Common myeloid progenitor, CD34-positive (primary cell): ENCODE measurements at regions not wholly inside any gene's neighbourhood (a gene's known extent, or its start where the extent isn't known, plus 50 kb on each side); places are given as distances from the start of the nearest gene placed in this dataset.

Source experiments
- CTCF ChIA-PET: fragments of 350-600 bp; sonication (Branson Sonifier 250); formaldehyde crosslinking; loops from one replicate; lab custom pipeline; 2021; ENCODE audit warnings: antibody characterized with exemption; lab: Charles Lee
- POLR2A ChIA-PET: fragments of 350-600 bp; sonication (Branson Sonifier 250); formaldehyde crosslinking; loops from one replicate; lab custom pipeline; 2021; ENCODE audit warnings: antibody characterized with exemption; lab: Charles Lee
- DNase-seq, 3 donors: peaks; one replicate each; pipeline versions ENCODE4 v3.0.0 to v3.0.0-alpha.2; 2013
- H3K27ac ChIP-seq, 2 experiments: 1 replicate in 1 of 2; 2 replicates in 1 of 2; pipeline ENCODE4 v1.7.0; 2013; ENCODE audit warnings: inconsistent platforms in 2 of 2, low read length in 2 of 2, mild to moderate bottlenecking in 2 of 2, low read depth in 1 of 2, moderate library complexity in 1 of 2; ENCODE audit not compliant: severe bottlenecking in 2 of 2, insufficient read depth in 1 of 2, poor library complexity in 1 of 2
- H3K27me3 ChIP-seq, 5 experiments: replicated peaks in 2 of 5; 1 replicate in 3 of 5; 2 replicates in 2 of 5; pipeline versions ENCODE4 v1.6.1 to v1.7.0; 2013; ENCODE audit warnings: low read length in 4 of 5, mild to moderate bottlenecking in 2 of 5, moderate library complexity in 2 of 5, inconsistent platforms in 1 of 5; ENCODE audit not compliant: insufficient read depth in 5 of 5, control insufficient read depth in 4 of 5
- H3K36me3 ChIP-seq, 4 experiments: 1 replicate in 2 of 4; 2 replicates in 2 of 4; pipeline versions ENCODE4 v1.6.1 to v1.7.0; 2013; ENCODE audit warnings: low read length in 3 of 4, control low read depth in 1 of 4, mild to moderate bottlenecking in 1 of 4; ENCODE audit not compliant: control insufficient read depth in 4 of 4, insufficient read depth in 4 of 4
- H3K4me1 ChIP-seq, 4 experiments: 1 replicate in 3 of 4; 2 replicates in 1 of 4; pipeline versions ENCODE4 v1.6.1 to v1.7.1; 2013; ENCODE audit warnings: low read length in 3 of 4, mild to moderate bottlenecking in 3 of 4, control low read depth in 1 of 4, inconsistent platforms in 1 of 4, moderate library complexity in 1 of 4; ENCODE audit not compliant: control insufficient read depth in 4 of 4, insufficient read depth in 4 of 4; ENCODE audit errors: control extremely low read depth in 1 of 4
- H3K4me3 ChIP-seq, 7 experiments: 1 replicate in 4 of 7; 2 replicates in 3 of 7; pipeline versions ENCODE4 v1.5.1 to v1.7.0; 2013; ENCODE audit warnings: mild to moderate bottlenecking in 7 of 7, low read length in 6 of 7, moderate library complexity in 6 of 7, inconsistent platforms in 2 of 7, low read depth in 2 of 7, control low read depth in 1 of 7; ENCODE audit not compliant: insufficient read depth in 4 of 7, control insufficient read depth in 1 of 7; ENCODE audit errors: extremely low read depth in 1 of 7
- H3K9me3 ChIP-seq, 5 experiments: 1 replicate in 4 of 5; 2 replicates in 1 of 5; pipeline versions ENCODE4 v1.6.1 to v1.7.1; 2013; ENCODE audit warnings: low read length in 4 of 5, mild to moderate bottlenecking in 2 of 5, inconsistent platforms in 1 of 5, low read depth in 1 of 5, moderate library complexity in 1 of 5; ENCODE audit not compliant: control insufficient read depth in 4 of 5, insufficient read depth in 2 of 5; ENCODE audit errors: control extremely low read depth in 1 of 5
- WGBS: methylation state at CpG from one replicate; pipeline ENCODE4 v1.1.5; 2013; ENCODE audit not compliant: insufficient coverage; 5-methylcytosine and 5-hydroxymethylcytosine counted together

GRCh38 chr13:38590230-38590629 lies 96.6 kb upstream of the FREM2 start:
- DNase-seq, result no peak
- Histone ChIP-seq H3K4me3 (no peak overlapping the region), H3K36me3 (no peaks in the 10 kb centered on the region), H3K9me3 (no peaks in the 10 kb centered on the region), H3K27me3 (no peaks in the 10 kb centered on the region), H3K27ac (no peak overlapping the region), H3K4me1 (no peaks in the 10 kb centered on the region)
- ChIA-PET CTCF (interaction anchor here (1.4 to 1.5 kb wide), 2 partner anchors 8 to 25 kb away, joined by 3 to 4 read pairs; no protein-coding TSS in a partner anchor), POLR2A (no interaction called here)
- WGBS, result no CpG with 5 or more reads among the region's 2 CpGs

GRCh38 chr13:38590796-38591507 lies 95.9 kb upstream of the FREM2 start:
- Histone ChIP-seq H3K36me3 (no peaks in the 10 kb centered on the region), H3K27me3 (no peaks in the 10 kb centered on the region), H3K4me1 (no peaks in the 10 kb centered on the region), H3K9me3 (no peaks in the 10 kb centered on the region), H3K27ac (no peak overlapping the region), H3K4me3 (no peak overlapping the region)
- WGBS, result 88% methylated on average over 1 of the region's 6 CpGs
- no peak for DNase-seq
- ChIA-PET CTCF (interaction anchor here (1.4 to 1.5 kb wide), 2 partner anchors 9 to 26 kb away, joined by 3 to 4 read pairs; no protein-coding TSS in a partner anchor), POLR2A (no interaction called here)

- WGBS, result 83% methylated on average over 3 of the region's 6 CpGs
- Histone ChIP-seq H3K4me3 (no peak overlapping the region), H3K36me3 (no peaks in the 10 kb centered on the region), H3K27ac (no peak overlapping the region), H3K4me1 (no peaks in the 10 kb centered on the region), H3K9me3 (no peaks in the 10 kb centered on the region), H3K27me3 (peaks cover 0 to 8% (median 0%) of the 10 kb centered on the region in 5 experiments)
- ChIA-PET CTCF (no interaction called here), POLR2A (no interaction called here)
- DNase-seq, result no peak
Measured at GRCh38 chr13:38602266-38602665, 84.6 kb upstream of the FREM2 start.

GRCh38 chr13:38606699-38607535 lies 80.0 kb upstream of the FREM2 start:
- H3K27me3 ChIP-seq, result peaks cover 0 to 1% (median 0%) of the 10 kb centered on the region in 5 experiments
- ChIA-PET POLR2A (no interaction called here), CTCF (no interaction called here)

GRCh38 chr13:38617936-38618335 lies 68.9 kb upstream of the FREM2 start:
- no peak for DNase-seq
- 100% methylated on average over 1 of the region's 1 CpG for WGBS
- CTCF ChIA-PET, result no interaction called here
- POLR2A ChIA-PET, result no interaction called here
- Histone ChIP-seq H3K36me3 (no peaks in the 10 kb centered on the region), H3K27me3 (no peaks in the 10 kb centered on the region), H3K4me3 (no peak overlapping the region), H3K27ac (no peak overlapping the region), H3K9me3 (no peaks in the 10 kb centered on the region), H3K4me1 (no peaks in the 10 kb centered on the region)

More at GRCh38 chr13:38606699-38607535, 80.0 kb upstream of the FREM2 start:
- Histone ChIP-seq H3K4me1 (no peaks in the 10 kb centered on the region), H3K9me3 (no peaks in the 10 kb centered on the region), H3K27ac (no peak overlapping the region), H3K4me3 (no peak overlapping the region), H3K36me3 (no peaks in the 10 kb centered on the region)
- 87% methylated on average over 5 of the region's 6 CpGs for WGBS
- DNase-seq, result no peak

GRCh38 chr13:38618336-38618735 lies 68.5 kb upstream of the FREM2 start:
- H3K27me3 ChIP-seq, result no peaks in the 10 kb centered on the region
- ChIA-PET POLR2A (no interaction called here), CTCF (no interaction called here)
- DNase-seq, result no peak
- H3K27ac ChIP-seq, result no peak overlapping the region
- H3K36me3 ChIP-seq, result no peaks in the 10 kb centered on the region
- no peak overlapping the region for H3K4me3 ChIP-seq
- H3K4me1 ChIP-seq, result no peaks in the 10 kb centered on the region
- WGBS, result 67% methylated on average over 1 of the region's 3 CpGs
- no peaks in the 10 kb centered on the region for H3K9me3 ChIP-seq

GRCh38 chr13:38618881-38619280 lies 68.0 kb upstream of the FREM2 start:
- H3K4me3 ChIP-seq, result no peak overlapping the region
- no peak overlapping the region for H3K27ac ChIP-seq
- DNase-seq, result no peak
- H3K36me3 ChIP-seq, result no peaks in the 10 kb centered on the region
- POLR2A ChIA-PET, result no interaction called here
- no peaks in the 10 kb centered on the region for H3K27me3 ChIP-seq
- H3K4me1 ChIP-seq, result no peaks in the 10 kb centered on the region
- no CpG with 5 or more reads among the region's 1 CpG for WGBS
- no peaks in the 10 kb centered on the region for H3K9me3 ChIP-seq
- CTCF ChIA-PET, result no interaction called here
